ENCODE measurements at regions not wholly inside any gene's neighbourhood (a gene's known extent, or its start where the extent isn't known, plus 50 kb on each side); places are given as distances from the start of the nearest gene placed in this dataset.
"Not testable (repeated sequence)": the region's sequence is repeated elsewhere in the genome, so short reads cannot be mapped to it uniquely, and the experiment has no call there.

GRCh38 chr16:77070683-77071082, 120.3 kb upstream of the MON1B start:
- no peak for DNase-seq

GRCh38 chr16:77076839-77077238, 114.2 kb upstream of the MON1B start:
- DNase-seq, result no peak

- DNase-seq, result no peak
Measured at GRCh38 chr16:77077256-77077922, 113.6 kb upstream of the MON1B start.

- DNase-seq, result no peak
Measured at GRCh38 chr16:77085981-77086380, 105.0 kb upstream of the MON1B start.

DNA sequence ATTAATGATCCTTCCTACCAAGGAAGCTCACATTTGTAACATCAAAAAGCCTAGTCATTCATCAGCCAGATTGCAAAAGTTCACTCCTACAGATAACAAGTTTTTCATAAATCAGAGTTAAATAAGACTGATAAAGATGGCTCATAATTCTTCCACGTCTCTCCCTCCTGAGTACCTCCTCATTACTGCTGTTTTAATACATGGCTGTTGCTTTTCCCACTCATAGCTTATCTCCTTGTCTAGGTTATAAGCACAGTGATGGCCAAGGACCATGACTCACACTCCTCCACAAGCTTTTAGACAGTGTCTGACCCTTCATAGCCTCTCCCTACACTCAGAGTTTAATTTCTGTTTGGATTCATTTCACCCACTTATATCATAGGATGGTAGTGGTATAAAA, 100.9 kb upstream of the MON1B start:
- DNase-seq, result no peak

GRCh38 chr16:77093309-77093708, 97.7 kb upstream of the MON1B start:
- no peak for DNase-seq

DNA sequence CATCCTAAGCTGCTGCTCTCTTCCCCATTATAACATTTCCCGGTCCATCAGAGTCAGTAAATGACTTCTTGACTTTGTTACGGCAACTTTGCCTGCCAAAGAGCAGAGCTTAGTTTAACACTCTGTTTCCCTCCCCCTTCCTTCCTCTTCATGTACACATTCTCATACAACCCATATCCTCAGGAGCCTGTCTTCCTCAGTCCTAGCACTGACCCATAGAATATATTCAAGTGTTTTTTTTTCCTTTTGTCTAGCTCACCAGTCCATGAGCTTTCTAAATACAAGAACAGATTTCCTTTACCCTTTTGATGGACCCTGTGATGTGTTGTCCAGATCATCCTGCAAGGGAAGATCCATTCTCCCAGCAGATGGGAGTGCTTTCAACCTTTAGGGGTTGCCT, 97.0 kb upstream of the MON1B start:
- DNase-seq, result no peak

DNA sequence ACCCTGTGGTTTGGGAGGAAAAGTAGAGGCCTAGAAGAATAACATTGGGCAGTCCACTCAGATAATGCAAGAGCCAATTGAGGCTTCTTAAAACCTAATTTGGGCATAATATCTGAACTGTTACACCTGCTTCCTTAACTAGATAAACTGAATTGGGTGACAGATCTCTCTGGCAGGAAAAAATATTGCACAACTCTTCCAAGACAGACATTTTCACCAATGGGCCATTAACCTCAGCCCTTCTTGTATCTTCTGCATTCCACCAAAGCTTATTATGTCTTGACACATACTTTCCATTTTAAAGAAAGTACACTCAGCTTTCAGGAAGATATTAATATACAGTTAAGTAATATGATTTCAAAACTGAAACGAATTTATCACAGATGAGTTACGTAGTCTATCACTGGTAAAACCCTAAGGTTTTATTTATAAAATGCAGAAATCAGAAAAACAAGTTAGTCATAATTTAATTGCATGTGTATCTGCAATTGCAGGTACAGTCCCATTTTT, 79.9 kb upstream of the MON1B start:
- DNase-seq, result no peak

- no peak for DNase-seq
Measured at GRCh38 chr16:77112746-77113145, 78.2 kb upstream of the MON1B start.

DNA sequence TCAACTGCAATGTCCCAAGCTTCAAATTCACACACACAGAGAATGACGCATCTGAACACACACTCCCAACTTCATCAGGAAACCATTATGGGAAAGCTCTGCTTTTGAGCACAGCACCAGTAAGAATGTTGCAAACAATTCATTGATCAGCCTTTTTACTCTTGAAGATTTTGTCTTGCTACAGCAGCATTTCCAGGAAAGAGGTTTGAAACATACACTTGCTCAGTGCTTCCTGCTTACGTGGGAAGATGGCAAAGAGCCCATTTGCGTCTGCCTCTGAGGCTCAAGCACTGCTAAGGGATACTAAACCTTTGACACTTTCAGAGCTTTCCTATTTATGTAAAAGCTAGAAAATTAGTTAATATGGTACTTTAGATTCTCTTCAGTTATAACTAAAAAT, 77.2 kb upstream of the MON1B start:
- no peak for DNase-seq

- not testable (repeated sequence) for DNase-seq
Measured at GRCh38 chr16:77114361-77114760, 76.6 kb upstream of the MON1B start.

DNA sequence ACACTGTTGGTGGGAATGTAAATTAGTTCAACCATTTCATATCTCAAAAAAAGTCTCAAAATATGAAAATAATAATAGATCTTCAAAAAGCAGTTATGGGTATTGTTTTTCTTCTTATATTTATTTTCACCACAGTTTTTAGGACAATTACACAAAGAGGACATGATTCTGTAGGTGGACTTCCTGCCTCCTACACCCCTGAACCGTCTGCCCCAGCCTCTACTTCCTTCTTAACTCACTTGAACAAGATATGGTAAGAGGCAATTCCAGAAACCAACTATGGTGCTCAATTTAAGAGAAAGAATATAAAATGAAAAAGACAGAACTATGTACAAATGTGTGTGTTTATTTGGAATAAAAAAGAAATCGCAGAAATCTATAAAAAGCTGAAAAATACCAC, 74.1 kb upstream of the MON1B start:
- DNase-seq, result no peak

DNA sequence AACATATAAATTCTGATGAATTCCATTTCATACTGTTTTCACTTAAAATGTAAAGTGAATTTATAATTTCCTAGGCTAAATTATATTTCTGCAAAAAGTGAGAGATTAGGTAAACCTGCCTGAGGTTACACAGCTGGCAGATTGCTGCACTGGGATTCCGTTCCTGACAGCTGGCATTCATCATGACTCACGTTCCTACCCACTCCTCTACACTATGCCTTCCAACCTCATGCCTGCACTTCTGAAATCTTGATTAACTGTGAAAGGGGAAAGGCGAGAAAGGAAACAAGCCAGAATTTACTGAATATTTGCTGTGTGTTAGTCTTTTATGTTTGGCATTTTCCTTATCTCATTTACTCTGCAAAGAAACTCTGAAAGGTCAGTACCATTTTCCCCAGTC, 73.3 kb upstream of the MON1B start:
- no peak for DNase-seq

- DNase-seq, result no peak
Measured at GRCh38 chr16:77131398-77131797, 59.6 kb upstream of the MON1B start.

GRCh38 chr16:77132051-77132618, 58.9 kb upstream of the MON1B start:
- DNase-seq, result no peak

DNA sequence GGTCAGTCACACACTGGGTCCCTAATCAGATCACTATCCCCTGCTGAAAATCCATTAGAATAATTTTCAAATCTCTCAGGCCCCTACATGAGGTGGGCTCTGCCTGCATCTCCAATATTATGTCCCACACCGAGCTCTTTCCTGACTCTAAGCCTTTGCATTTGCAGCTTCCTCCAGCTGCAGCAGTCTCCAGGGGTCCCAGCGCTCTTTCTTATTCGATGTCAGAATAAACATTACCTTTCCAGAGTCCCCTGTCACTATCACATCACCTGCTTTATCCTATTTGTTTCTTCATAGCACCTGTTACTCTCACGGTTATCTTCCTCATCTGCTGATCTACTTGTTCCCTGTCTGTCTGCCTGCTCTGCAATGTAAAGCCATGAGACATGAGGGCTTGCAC, 57.3 kb upstream of the MON1B start:
- no peak for DNase-seq

GRCh38 chr16:77137045-77137444, 53.9 kb upstream of the MON1B start:
- no peak for DNase-seq
